ENCODE measurements at regions not wholly inside any gene's neighbourhood (a gene's known extent, or its start where the extent isn't known, plus 50 kb on each side); places are given as distances from the start of the nearest gene placed in this dataset.
"Not testable (repeated sequence)": the region's sequence is repeated elsewhere in the genome, so short reads cannot be mapped to it uniquely, and the experiment has no call there.

- TF ChIP-seq CTCF (conservative IDR thresholded peaks at IDR 0.05; ENCODE audit: low read depth, low read length); EZH2 (IDR thresholded peaks at IDR 0.05; ENCODE audit: borderline replicate concordance, low read depth, low read length, poor library complexity, severe bottlenecking): not testable (repeated sequence)
Measured at GRCh38 chr4:130079027-130079426, 983.1 kb downstream of the C4orf33 start.

Data from A673 (cell line).